ENCODE measurements at regions not wholly inside any gene's neighbourhood (a gene's known extent, or its start where the extent isn't known, plus 50 kb on each side); places are given as distances from the start of the nearest gene placed in this dataset.

DNA sequence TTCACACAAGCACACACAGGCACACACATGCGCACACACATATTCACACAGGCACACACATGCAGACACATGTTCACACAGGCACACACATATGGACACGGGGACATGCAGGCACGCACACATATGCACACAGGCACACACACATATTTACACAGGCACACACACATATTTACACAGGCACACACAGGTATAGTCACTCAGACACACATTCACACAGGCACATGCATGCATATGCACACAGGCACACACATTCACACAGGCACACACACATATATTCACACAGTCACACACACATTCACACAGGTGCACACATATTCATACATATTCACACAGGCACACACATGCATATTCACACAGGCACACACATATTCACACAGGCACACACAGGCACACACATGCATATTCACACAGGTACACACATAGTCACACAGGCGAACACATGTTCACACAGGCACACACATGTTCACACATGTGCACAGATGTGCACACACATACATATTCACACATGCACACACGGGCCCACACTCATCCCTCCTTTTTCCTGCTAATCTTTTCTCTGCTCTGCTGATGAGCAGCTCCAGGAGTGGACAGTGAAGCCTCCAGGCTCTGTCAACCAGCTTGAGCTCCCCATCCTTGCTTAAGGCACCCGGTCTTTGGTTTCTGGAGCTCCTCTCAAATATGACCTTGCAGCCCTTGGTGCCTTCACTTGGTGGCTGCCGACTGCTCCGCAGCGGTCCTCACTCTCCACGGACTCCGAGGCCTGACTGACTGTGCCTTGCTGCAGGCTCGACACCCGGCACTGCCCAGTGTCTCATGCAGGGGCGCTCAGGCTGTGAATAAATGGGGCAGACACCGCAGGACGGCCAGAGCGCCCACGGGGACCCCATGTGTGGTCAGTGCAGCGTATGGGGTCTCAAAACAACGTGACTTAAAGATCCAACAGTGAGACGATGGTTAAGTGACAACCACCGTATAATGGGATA, 581.2 kb upstream of the MGMT start:
- no peak for DNase-seq

DNA sequence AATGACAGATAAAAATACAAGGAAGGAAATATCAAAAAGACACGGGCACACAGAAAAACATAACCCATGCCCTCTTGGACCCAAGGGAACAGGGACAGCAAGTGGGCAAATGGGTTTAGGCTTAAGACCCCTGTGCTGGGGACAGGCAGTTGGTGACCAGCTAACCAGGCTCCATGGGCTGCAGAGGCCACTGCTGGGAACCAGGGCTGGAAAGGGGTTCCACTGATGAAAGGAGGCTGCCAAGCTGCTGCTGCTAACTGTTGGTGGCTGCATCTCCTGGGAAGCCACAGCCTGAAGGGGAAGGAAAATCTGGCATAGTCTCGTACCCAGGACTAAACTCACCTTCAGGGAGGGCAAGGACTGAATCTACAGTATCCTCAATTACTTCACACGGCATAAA, 579.2 kb upstream of the MGMT start:
- DNase-seq = no peak

DNA sequence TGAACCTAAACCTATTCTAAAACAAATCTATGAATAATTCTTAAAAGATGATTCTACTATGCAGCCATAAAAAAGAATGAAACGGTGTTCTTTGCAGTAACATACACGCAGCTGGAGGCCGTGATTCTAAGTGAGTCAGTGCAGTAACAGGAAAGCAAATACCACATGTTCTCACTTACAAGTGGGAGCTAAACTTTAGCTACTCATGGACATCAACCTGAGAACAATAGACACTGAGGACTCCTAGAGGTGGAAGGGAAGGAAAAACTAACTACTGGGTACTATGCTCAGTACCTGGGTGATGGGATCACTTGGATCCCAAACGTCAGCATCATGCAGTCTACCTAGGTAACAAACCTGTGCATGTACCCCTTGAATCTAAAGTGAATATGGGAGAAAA, 575.0 kb upstream of the MGMT start:
- no peak for DNase-seq

DNA sequence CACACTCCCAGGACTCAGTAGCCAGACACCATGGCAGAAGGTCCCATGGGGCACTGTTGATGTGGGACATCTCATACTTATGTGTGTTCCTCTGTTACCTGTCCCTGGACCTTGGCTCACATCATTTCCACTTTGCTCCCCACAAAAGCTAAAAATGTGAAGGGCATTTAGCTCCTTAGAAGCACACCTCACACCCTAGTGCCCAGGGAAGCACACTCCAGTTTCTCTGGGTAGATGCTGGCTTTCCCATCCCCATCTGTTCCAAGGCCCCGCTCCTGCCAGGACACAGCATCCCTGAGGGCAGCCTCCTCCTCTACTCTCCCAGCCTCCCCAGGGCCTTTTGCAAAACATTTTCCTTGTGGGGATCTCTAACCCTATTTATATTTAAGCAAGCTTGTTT, 572.4 kb upstream of the MGMT start:
- no peak for DNase-seq

DNA sequence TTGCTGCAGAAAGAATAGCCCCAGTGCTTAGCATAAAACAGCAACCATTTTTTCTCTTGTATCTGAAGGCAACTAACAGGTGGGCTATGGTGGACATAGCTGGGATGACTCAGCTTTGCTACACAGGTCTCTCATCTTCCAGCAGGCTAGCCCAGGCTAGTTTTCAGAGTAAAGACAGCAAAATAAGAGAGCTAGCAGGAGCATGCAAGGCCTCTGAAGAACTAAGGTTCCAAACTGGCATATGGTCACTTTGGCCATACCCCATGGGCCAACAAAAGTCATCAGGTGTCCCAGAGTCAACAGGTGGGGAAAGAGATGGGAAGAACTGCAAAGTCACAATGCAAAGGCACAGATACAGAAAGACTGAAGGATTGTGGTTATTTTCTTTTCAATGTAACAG, 571.6 kb upstream of the MGMT start:
- no peak for DNase-seq

DNA sequence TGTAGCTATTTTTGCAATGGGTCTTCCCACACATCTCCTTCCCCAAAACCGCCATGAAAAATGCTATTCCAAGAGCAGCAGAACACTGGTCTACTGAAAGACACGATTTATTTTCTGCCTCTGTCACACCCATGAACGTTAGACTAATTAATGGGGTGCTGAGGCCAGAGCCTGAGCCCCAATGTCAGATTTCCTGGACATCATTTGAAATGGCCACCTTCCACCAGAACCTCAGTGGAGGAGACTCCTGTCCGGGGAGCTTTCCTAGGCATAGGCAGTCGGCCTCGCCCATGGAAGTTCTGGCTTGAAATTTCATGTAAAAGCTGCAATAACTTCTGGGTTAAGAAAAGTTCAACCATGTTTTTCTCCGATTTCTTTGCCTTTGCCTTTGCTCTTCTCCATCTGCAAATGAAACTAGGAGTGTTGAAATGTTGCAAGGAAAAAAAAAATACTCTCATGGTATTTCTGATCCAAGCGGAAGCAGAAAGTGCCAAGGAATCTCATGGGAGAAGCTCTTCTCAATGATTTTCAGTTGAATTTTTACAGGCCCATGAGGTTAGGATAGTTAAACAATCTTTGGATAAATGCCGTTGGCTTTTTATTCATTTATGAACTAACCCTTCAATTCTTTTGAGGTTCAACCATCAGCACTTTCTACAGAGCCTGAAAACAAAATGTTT, 570.8 kb upstream of the MGMT start:
- no peak for DNase-seq

DNA sequence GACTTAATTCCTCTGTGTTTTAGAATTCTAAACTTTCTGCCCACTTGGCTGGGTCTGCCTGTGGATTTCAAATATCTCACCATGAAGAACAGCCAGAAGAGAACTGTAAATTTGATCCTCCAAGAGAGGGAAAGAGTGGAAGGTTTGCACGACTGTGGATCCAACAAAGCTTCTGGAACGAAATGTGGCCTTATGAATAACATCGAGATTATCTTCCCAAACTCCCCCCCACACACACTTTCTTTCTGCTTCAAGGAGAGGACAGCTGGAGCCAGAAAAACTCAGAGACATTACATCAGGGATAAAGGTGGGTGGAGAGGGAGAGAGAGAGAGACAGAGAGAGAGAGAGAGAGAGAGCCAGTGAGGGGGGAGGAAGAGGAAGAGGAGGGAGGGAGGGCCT, 570.1 kb upstream of the MGMT start:
- DNase-seq = no peak

DNA sequence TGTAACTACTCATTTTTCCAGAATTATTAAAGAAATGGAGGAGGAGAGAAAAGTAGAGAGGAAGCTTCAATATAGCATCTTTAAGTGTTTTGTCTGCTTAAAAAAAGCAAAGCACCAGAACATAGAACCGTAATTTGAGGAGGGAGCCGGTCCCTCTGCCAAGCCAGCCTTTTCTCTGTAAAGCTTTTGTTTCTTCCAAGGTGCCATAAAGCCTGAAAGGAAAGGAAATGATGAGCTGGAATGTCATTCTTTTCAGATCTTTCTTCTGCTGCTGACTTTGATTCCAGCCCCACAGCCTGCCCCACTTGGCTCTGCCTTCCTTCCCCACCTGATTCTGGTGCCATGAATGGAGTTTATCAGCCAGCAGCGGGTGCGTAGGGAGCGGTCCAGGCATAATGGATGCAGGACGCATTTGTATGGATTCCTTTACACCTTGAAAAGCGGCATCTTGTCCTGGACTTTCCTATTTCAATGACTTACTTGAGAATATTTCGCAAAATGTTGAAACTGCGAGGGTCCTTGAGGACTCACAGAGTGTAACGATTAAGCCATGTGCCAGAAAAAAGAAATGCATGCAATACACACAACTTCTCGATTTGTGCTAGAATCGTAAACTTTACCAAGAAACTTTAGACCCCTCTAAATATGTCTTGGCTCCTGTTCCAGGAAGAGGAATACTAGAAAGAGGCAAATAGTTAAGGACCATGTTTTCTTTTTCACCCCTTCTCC, 569.5 kb upstream of the MGMT start:
- no peak for DNase-seq

DNA sequence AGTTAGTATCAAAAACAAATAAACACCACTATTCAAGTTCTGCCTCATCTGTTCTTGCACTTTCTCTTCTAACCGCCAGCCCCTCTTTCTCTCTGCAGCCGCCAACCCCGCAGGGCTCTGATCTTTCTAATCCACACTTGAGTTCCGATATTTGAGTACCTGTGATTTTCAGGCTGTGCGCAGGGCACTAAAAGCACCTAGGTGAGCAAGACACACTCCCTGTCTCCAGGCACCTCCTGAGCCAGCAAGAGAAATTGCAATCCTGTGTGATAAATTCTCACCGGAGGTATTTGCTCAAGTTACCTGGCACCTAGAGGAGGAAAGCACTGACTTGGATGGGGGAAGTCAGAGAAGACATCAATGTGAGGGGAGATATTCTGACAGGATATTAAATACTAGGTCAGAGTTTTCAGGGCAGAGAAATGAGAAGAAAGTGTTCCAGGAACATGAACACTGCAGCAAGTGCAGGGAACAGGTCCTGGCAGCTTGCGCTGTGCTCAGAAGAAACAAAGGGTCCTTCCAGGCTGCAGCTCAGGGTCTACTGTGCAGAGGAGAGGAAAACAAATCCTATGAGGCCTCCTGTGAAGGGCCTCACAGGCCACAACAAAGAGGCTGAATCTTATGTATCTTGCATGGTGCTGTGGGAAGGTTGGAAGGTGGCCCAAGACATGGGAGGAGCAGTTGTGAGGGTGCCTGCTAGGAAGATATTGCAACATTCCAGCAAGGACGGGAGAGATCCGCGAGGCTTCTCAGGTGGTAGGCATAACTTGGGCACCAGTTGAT, 568.7 kb upstream of the MGMT start:
- DNase-seq = no peak

DNA sequence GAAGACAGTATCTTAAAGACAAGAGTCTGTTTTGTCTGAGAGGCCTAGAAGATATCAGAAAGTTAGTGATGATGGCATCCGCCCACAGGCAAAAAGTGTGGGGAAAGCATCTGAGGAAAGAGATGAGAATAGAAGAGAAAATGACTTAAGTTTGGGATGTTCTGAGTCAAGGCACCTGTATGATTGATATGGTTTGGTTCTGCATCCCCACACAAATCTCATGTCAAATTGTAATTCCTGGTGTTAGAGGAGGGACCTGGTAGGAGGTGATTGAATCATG, 568.2 kb upstream of the MGMT start:
- no peak for DNase-seq

DNA sequence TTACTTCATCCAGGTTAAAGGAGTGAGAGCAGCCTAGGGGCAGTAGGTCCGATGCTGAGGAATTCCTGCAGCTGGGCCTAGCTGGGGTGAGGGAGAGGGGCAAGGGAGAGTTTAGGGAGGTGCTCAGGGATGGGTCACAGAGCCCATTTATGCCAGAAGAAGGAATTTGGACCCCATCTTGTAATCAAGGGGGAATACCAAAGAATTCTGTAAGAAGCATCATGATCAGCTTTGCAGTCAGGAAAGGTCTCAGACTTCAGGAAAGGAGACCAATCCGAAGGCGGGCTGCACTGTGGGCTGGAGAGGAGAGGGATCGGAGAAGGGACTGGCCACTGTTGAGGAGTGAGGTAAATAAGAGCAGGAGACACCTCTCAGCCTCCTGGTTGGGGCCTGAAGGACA, 566.6 kb upstream of the MGMT start:
- DNase-seq = no peak

DNA sequence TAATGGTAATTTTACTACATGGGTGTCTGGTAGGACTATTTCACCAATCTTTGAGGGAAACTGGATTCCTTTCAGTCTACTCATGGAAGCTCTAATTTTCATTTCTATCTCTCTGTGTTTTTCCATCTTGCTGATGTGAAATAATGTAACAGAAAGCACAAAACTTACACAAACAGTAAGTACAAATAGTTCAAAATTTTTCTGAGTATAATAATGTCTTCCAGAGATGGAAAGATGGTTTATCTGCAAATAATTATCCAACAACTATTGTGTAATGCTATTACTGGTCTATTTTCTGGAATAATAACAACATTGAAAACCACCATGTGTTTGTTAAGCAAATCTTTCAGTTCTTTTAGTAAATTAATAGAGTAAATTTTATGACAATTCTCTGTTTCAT, 565.8 kb upstream of the MGMT start:
- DNase-seq = no peak

DNA sequence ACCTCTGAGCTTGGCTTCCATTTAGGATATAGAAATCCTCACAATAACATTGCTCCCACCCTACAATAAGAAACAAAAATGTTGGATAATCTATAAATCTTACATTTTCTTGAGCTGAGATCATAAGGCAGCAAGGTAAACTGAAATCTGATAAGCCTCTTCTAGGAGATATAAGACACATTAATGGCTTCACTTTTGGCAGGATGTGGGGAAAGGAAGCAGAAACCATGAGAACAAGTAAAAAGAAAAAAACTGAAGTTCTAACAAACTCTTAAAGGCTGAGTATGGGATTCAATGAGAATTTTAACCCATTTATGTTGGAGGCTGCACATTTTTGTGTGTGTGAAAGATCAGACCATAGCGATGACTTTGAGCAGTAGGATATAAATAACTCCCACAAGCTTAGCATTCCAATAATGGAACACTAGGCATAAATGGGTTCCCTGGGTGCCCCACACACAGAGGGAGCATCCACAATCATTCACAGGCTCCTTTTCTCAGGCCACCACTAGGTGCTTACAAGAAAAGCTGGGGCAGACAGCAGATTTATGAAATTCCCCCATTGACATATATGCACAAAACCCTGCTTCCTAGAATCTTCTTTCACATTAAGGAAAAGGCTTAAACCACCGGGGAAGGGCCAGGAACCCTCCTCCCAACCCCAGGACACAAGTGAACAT, 564.9 kb upstream of the MGMT start:
- DNase-seq = no peak

DNA sequence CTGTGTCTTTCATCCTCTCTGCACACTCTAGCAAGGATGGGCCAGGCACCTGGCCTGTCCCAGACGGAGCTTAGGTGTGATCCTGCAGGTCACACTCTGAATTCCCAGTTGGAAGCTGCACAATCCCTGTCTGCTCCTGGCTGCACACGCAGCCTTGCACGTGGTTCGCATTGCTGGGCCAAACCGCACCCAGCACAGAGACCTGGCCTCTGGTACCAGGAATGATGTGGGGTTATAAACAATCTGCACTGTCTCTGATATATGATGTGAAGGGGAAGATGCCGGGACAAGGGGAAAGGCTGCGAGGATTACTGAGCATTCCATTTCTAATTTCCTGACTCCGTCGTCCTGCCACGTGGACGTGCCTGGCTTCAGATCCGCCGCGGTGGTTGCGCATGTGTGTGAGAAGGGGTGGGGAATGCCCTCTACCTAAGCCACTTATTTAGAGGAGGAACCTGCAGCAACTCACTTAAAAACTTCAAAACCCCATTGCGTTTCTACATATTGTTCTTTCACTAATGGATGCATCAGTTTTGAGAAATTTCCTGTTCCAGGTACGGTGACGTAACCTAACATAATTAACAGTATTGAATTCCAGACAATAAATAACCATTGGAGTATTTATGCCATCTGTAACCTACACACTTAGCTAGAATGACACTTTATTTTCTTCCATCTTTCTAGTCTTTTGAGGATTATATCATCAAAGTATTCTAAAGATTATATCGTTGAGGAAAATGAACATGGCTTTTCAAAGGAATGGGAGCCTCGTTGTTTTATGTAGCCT, 559.7 kb upstream of the MGMT start:
- DNase-seq = no peak

DNA sequence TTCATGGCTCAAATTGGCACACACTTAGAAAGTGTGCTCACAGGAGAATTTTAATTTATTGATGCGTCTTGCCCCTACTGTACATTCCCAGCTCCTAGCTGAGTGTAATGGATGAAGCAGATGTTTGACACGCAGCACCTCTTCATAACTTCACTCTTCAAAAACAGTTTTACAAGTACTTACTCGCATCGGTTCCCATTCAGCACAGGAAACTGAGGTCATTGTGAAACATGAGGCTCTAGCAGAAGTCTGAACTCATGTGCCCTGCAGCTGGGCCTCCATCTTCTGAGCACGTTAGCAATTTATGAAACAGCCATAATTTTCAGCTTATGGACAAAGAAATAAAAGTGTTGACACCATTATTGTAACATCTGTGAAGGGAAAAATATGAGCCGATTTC, 558.9 kb upstream of the MGMT start:
- DNase-seq = no peak

DNA sequence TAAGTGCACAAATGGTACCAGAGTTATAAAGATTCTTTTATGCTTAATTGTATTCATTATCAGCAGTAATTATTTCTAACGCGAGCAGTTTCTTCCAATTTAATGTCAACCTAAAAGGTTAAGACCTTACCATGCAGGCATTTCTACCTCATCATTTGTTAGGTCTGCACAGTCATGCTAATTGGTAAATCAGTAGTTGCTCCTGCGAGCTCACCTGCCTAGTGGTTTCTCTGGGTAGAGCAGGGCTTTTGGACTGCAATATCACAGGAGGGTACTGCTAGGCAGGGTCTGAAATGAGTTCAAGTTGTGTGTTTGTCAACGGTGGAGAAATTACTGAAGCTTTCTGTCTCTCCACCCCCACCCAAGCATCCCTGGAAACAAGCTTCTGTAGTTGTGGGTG, 558.5 kb upstream of the MGMT start:
- no peak for DNase-seq

DNA sequence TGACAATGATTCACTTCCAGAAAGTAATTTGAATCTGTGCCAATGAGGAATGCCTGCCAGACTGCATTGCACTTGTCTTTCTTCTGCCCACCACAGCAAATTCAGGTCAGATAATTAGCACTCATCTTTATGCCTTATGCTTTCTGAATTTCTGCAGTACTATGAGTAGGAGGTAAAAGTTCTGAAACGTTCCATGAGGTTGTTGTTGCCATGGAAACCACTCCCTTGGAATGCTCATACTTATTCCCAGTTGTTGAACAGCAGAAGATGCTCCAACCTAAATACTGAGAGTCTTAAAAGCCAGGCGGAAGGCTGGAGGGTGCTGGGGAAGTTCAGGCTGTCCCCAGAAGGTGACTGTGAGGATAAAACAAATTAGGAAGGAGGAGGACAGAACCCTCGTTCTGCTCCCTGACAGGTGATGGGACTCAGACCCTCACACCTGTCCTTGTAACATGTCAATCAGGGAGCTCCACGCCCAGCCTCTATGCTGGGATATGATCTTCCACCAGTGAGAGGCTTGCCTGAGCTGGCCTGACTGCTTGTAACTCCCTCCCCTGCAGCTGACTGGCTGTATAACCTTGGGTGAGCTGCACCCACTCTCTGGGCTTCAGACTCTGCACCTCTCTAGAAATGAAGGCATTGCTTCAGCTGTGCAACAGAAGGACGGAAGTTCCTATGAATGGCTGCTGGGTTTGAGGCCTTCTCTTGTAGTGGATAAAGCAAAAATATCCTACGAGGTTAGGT, 554.3 kb upstream of the MGMT start:
- no peak for DNase-seq

DNA sequence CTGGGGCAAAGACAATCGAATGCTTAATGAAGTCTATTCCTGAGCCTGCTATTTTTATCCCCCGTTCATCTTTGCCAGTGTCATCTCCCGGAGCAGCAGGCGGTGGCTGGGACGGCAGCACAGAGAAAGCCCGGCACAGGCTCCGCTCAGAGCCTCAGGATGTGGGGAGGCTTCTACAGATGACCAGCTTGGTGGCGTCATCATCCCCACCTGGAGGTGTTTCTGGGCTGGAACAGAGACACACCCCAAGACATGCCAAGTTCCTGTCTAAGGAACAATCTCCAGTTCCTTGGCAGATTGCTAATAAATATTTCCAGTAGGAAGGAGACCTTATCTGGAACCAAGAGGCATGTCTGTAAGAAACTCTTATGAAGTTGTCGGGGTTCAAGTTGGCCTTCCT, 552.4 kb upstream of the MGMT start:
- no peak for DNase-seq

DNA sequence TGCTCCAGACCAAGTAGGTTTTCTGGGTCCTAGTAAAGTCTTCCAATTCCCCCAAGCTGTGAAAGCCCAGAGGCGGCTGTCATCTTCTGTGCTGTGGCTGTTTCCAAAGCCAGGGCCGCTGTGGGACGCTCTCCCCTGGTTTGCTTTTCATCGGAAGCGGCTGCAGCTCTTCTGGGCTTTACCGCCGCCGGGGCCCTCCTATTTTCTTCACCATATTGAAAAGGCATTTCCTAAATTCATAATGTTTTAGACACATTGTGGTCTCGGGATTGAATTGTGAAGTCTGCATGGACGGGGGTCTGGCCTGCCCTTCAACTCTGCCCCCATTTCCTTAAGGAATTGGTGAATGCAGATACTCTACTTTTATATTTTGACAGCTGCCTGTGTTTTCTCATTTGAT, 551.4 kb upstream of the MGMT start:
- DNase-seq = no peak

DNA sequence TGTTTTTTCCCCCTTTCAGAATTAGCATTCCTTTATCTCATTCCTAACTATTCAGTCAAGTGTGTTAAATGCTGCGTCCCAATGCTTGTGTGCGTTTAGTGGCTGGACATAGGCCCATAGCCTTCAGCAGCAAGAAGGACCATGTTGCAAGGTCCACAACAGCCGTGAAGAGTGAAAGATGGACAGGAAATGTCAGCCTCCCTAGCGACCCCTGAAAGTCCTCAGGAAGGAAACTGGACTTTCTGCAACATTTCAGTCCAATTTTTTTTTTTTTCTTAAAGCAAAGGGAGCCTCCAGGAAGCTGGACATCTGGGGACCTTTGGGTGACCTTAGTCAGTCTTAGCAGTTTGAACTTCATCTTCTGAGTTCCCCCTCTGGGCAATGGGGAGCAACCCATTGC, 550.7 kb upstream of the MGMT start:
- DNase-seq = no peak

DNA sequence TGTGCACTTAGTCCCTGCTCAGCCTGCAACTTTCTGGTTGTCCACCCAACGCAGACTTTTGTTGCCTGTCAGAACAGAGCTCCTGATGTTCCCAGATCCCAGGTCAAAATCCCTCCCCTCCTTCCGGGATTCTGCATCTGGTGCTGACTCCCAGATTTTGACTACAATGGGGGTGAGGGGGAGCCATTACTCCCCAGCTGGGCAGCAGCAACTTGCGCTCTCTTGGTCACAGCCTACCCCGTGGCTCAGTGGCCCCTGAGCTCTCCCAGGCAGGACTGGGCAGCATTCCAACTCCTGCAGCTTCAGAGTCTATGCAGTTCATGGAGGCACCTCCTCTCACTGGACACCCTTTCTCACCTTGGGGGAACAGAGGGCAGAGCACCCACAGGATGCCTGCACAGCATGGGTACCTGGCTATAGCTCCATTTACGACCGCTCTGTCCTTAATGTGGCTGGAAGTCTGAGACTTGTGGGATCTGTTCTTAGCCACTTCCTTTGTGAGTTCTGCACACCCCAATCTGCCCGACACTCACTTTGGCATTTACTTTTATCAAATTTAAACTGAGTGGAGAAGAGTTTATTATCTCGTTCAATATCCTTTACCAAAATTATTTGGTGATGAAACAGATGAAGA, 545.5 kb upstream of the MGMT start:
- DNase-seq = no peak

All from NCI-H187 treated with DMSO at 0.1 percent for 48 hours (cell line).